NCI-H1105 (cell line): ENCODE measurements at regions not wholly inside any gene's neighbourhood (a gene's known extent, or its start where the extent isn't known, plus 50 kb on each side); places are given as distances from the start of the nearest gene placed in this dataset.

Experiments used
- DNase-seq: peaks from one replicate; lab custom pipeline; 2025; lab: John Stamatoyannopoulos, UW

DNA sequence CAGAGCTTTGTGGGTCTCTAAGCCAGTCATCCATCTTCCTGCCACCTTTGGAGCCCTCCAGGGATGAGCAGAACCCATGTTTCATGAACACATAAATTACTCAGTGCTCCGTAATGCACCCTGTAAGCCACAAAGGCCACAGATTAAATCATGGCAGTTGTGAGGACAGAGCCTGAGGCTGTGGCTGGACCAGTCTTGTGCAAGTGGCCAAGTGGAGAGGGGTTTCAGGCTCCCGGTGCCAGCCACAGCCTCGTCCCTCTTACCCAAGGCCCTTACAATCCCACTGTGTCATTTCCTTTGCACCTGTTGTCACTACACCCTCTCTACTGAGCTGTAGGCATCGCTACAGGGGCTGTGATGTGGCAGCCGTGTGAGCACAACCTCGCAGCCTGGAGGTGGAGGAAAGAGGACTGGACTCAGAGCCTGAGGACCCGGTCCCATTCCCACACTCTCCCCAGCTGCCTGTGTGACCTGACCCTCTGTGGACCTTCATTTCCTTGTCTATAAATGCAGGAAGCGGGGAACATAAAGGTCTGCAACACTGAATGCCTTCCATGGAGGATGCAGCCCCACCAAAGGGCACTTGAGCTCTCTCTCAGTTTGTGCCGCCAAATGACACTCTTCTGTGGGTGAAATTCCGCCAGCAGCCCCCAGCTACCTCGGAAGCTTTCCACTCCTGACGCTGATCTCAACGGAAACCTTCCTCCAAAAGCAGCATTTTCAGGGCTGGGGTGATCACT lies 792.0 kb downstream of the UQCRFS1 start:
- DNase-seq: no peak

DNA sequence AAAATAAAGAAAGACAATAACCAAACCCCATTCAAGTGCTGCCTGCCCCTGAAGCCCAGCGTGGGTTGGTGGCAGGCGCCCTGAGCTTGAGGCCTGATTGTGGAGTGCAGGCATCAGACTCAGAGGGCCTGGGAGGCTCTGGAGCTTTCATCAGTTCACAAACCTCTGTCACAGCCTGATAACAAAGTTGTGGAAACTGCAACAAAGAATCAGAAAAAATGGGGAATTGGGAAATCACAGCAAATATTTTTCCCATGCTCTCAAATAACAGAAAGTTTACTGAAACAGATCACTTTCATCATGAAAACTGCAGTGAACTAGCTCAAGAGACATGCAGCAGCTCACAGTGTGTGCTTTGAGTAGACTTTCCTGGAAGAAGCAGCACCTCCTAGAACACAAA lies 793.6 kb downstream of the UQCRFS1 start:
- DNase-seq: no peak

DNA sequence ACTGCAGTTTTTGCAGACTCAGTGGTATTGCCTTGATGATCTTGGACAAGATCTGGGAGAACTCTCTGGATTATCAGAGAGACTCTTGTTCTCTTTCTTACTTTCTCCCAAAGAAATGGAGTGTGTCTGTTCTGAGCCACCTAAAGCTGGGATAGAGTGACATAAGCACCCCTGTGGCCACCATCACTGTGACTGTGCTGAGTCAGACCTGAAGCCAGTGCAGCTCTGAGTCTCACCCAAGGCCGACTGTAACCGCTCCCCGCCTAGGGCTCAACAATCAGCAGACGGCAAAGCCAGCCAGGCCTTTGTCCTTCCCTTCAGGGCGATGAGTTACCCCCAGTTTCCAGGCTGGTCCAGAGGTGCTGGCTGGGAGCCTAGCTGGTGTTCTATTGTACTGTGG lies 795.6 kb downstream of the UQCRFS1 start:
- DNase-seq: no peak

DNA sequence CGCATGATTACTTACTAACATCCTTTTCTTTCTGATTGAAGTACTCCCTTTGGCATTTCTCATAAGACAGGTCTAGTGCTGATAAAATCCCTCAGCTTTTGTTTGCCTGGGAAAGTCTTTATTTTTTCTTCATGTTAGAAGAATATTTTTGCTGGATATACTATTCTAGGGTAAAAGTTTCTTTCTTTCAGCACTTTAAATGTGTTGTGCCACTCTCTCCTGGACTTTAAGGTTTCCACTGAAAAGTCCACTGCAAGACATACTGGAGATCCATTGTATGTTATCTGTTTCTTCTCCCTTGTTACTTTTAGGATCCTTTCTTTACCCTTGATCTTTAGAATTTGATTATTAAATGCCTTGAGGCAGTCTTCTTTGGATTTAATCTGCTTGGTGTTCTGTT lies 796.7 kb downstream of the UQCRFS1 start:
- no peak for DNase-seq

DNA sequence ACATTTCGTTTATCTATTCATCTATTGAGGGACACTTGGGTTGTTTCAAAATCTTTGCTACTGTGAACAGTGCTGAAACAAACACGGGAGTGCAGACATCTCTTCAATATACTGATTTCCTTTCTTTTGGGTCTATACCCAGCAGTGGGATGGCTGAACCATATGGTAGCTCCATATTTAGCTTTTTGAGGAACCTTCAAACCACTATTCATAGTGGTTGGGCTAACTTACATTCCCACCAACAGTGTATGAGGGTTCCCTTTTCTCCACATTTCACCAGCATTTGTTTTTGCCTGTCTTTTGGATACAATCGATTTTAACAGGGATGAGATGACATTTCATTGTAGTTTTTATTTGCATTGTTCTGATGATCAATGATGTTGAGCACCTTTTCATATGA lies 798.2 kb downstream of the UQCRFS1 start:
- DNase-seq: no peak

DNA sequence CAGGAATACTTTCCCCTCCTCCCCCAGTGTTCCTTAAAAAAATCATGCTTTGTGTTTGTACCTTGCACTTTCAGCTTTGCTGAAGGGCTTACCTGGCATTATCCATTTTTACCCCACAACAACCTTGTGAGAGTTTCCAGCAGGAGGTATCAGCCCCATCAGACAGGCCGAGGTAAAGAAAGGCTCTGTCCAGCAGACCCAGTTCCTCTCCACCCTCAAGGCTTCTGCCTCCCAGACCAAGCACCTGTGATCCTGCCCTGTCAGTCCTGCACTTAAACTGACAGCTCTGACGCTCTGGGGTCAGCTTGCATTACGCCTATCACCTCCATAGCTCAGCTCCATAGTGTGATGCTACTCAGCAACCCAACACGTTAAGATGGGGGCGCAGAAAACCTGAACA lies 803.1 kb downstream of the UQCRFS1 start:
- DNase-seq: no peak

DNA sequence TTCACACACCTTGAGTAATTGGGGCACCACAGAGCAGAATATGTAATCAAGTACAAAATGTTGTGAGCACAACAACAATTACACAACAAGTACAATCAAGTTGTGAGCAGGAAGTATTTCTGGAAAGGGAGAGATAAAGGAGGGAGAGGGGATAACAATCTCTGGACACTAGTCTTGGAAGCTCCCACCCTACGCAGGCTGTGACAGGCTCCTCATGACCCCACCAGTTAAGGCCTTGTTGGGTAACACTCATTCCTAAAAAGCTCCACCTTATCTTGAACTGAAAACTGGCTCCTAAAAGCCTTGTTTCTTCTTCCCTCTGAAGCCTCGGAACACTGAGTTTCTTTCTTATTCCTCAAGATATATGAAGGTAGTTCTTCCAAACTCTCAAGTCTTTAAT lies 806.0 kb downstream of the UQCRFS1 start:
- DNase-seq: no peak

DNA sequence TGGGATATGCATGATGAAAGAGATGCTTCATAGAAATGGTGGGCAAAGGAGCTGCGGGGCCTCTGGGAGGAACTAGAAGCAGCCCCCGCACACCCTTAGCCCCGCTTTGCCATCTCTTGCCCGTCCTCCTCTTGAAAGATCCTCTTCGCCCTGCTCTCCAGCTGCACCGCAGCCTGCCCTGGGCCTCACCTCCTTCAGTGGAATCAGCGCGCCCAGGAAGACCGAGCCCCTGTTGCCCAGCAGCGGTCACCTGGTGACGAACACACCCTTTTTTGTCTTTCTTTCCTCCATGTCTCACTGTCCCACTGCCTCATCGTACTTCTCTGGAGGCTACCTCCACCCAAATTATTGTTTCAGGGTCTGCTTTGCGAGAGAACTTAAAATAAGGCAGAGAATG lies 807.6 kb downstream of the UQCRFS1 start:
- DNase-seq: peak; percentile 60

DNA sequence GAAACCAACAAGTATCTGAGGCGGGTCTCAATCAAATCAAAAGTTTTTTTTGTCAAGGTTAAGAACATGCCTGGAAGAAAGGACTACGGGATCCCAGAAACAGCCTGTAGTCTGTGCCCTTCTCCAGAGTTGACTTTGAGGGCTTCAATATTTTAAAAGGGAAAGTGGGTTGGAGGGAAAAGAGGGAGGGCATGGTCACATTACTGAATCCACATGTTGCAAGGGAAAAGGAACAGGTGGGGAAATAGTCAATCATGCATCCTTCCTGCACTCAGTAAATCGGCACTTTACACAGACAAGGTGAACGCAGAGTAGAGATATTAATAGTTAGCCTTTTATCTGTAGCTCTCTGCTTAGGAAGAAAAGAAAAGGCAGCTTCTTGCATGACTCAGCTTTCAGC lies 808.5 kb downstream of the UQCRFS1 start:
- DNase-seq: no peak

DNA sequence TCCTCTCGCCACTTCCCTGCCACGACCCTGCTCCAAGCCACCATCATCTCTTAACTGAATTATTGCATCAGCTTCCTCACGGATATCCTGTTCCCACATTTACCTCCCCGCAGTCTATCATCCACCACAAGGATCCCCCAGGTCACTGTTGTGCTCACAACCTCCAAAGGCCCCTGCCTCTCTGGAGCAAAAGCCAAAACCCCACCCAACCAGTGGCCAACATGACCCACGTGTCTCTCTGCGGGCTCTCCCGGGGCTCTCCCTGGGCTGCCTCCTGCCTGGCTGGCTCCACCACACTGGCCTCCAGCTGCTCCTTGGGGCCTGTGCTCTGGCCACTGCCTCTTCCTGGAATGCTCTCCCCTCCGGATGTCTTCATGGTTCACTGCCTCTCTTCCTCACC lies 809.3 kb downstream of the UQCRFS1 start:
- DNase-seq: no peak

DNA sequence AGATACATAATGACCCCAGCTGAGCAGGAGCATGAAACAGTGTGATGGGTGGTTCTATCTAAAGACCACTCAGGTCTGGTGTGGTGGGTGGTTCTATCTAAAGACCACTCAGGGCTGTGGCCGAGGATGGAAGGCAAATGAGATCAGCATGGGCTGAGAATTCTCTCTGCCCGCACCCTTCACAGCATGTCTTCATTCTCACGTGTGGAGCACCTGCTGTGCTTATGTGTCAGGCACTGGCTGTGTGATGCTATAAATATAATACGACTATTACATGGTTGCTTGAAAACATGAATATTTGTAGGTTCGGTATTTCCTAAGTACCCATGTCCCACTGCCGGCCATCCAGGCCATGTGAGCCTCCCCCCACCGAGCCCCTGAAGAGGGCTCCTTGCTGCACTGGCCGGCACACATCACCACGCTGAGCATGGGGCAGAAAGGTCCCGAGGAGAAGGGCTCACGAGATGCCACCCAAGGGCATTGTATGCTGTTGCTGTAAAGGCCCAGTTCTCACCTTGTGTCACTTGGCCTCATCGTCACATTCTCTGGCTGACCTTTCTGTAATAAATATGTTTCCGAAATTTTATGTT lies 810.2 kb downstream of the UQCRFS1 start:
- no peak for DNase-seq

DNA sequence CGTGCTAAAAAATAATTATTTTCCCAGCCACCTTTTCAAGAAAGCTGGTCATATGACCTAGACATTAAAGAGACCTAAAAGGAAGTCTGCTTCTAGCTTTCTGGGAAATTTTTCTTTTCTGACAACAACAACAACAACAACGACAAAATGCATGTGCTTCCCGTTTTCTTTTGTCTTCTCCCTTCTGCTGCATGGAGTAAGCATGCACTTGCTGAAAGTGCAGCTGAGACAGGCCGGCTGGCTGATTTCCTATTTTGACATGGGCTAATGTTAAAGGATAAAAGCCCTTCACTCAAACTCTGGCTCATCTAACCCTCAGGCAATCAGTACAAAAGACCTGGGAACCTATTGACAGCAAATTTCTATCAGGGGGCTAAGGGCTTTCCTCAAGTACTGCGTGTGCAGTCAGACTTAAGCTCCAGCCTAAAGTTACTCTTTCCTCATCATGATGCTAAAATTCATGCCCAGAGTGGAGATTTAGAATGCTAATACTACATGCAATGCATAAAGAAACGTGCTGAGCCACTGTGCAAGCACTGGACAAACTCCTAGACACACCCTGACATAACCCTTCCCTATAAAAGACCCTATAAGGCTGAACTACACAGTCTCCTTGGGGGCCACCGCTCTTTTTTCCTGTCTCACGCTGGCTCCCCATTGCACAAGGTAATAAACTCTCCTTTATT lies 811.1 kb downstream of the UQCRFS1 start:
- no peak for DNase-seq

DNA sequence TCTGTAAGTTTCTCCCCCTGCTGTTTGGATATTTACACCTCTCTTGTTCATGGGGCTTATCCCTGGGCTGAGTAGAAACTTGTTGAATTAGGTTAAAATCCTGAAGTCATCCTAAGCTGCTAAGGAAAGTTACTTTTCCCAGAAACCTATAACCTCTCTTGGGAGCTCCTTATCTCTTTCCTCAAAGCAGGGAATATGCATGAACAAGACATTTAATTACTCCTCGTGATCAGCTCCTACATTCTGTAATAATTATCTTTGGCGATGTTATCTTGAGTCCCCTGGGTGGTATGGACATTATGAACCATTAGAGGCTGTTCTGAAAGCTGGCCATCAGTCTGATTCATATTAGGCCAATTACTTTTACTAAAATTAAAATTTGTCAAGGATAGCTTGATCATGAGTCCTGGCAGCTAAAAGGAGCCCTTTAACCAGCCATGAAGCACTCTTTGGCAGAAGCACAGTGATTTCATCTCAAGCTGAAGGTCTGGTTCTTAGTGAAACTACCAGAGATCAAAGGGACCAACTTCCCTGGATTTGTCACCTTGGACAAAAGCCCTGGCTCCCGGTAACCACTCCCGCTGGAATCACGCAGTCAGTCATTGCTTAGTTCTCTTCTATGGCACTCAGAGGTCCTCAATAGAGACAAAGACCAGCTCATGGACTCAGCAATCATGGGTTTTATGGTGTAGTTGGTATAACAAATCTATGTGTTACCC lies 811.8 kb downstream of the UQCRFS1 start:
- no peak for DNase-seq

DNA sequence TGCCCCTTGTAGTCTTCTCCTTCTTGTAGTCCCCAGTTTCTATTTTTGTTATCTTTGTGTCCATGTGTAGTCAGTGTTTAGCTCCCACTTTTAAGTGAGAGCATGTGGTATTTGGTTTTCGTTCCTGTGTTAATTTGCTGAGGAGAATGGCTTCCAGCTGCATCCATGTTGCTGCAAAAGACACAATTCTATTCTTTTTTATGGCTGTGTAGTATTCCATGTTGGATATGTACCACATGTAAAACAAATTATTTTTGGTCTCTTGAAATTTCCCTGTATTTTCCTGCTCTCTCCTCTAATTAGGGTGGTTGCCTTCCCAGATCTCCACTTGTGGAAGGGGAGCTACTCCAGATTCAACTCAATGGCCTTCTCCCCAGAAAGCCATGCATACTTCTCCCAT lies 813.8 kb downstream of the UQCRFS1 start:
- no peak for DNase-seq

DNA sequence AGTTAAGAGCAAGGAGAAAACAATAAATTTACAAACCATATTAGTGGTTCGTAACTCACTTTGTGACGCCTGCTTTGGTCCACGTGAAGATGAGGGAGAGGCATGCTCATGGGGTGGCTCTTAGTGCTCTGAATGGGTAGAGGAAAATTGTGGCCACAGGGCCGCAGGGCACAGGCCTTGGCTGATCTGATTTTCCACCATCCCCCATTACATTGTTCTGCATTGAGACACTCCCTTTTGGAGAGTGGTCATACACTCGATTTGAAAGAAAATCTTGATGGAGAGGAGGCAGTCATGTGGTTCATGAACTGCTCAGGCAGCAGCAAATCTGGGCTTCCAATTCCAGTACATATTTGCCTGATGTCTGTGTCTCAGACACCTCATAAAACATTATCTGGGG lies 815.2 kb downstream of the UQCRFS1 start:
- no peak for DNase-seq

DNA sequence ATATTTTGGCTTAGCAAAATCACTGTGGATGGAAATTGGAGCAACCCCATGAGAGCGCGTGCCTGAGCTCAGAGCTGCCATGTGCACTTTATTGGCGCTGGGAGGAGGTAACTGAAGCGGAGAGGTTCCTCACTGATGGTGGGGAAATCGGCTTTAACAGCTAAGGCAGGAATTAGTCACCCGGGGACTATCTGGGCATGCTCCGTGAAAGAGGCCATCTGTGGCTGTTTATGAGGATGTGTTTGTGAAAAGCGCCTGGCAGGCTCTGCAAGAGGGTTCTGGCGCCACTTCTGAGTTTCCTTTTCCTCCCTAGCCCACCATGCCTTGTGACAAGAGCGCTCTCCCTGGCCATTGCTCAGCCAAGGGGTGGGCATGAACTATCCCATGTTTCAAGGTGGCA lies 815.6 kb downstream of the UQCRFS1 start:
- no peak for DNase-seq

DNA sequence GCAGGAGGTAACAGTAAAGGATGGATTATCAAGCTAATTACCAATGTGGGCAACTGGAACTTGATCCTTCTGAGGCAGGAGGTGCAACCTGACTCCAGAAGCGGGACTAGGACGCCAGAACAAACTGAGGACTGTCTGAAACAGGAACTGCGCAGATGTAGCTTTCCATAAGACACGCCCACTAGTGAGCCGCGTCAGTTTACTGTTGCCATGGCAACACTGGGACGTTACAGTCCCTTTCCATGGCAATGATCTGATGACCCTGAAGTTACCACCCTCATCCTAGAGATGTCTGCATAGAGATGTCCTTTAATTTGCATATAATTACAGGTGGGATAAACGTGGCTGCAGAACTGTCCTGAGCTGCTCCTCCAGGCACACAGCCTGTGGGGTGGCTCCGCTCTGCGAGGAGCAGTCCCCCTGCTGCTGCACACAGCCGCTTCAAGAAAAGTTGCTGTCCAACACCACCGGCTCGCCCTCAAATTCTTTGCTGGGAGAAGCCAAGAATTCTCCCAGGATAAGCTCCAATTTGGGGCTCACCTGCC lies 816.6 kb downstream of the UQCRFS1 start:
- DNase-seq: no peak

DNA sequence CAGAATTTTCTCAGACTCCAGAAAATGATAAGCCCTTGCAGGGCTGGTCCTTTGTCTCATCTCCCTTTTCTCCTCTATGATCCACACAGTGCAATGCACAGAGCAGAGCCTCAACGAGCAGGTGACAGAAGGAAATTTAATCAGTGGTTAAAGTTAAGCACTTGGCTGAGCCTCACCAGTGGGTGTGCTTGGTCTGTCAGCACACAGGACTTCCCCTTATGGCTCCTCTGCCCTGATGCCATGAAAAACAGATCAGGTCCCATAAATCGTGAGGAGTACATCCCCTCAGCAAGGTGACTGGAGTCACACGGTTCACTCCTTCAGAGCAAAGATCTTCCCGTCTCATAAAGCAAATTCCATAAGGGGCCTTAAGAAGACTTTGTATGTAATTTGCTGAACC lies 818.2 kb downstream of the UQCRFS1 start:
- DNase-seq: no peak

DNA sequence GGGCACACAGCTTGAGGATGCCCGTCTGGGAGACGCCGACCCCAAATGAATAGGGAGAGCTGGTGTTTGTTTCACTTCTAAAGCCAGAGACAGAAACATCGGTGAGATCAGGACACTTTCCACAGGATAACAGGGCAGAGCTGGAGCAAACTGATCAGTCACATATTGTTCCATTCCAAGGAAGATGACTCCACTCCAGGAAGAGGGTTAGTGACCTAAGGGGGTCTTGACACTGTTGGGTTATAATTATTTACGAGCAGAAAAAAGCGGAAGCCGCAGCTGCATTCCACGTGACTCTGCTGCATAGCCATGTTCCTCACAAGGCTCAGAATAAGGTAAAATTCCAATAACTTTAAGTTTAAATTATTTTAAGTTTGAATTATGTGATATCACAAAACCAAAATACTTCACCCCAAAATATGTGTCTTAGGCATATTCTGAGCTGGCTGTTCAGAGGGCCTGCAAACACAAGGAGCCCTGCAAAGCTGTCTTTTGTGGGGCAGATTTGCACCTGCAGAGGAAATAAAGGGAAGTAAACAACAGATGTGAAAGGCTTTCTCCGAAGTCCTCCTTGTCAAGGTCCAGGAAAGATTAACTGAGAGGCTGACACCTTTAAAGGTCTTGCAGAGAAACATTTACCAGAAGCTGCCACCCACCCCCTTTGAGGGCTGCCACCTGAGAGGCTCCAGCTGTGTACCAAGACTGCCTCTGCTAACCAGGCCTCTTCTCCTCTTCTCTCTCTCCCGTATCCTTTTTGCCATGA lies 819.2 kb downstream of the UQCRFS1 start:
- no peak for DNase-seq

DNA sequence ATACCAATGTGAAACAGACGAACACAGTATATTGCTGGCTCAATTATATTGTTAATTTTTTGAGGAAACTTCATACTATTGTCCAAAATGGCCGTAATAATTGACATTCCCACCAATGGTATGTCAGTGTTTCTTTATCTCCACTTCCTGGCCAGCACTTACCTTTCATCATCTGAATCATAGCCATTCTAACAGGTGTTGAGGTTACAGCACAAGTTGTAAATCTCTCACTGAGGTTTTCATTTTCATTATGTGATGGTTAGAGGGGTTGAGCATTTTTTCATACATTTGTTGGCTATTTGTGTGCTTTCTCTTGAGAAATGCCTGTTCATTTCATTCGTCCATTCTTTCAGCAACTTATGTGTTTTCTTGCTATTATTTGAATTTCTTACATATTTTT lies 824.0 kb downstream of the UQCRFS1 start:
- no peak for DNase-seq

DNA sequence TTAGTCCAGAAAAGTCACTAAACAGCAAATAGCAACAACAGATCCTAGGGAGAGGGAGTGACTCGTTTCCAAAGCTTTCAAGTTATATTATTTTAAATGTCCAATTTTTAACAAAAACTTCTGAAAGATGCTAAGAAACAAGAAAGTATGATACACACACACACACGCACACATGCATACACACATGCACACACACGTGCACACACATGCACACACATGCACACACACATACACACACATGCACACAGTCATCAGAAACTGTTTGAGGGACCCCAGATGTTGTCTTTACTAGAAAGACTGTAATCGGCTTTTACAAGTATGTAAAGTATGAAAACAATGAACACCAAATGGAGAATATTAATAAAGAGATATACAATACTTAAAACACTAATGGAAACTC lies 825.4 kb downstream of the UQCRFS1 start:
- DNase-seq: no peak

DNA sequence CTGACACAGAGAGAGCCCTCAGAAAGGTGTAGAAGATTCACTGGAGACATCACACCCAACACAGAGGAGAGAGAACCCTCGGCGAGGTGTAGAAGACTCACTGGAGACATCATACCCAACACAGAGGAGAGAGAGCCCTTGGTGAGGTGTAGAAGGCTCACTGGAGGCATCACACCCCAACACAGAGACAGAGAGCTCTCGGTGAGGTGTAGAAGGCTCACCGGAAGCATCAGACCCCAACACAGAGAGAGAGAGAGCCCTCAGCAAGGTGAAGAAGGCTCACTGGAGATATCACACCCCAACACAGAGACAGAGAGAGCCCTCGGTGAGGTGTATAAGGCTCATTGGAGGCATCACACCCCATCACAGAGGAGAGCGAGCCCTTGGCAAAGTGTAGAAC lies 826.5 kb downstream of the UQCRFS1 start:
- DNase-seq: no peak
